Colon (tissue), 2 donors: ENCODE measurements at regions not wholly inside any gene's neighbourhood (a gene's known extent, or its start where the extent isn't known, plus 50 kb on each side); places are given as distances from the start of the nearest gene placed in this dataset.

Experiments
- FAIRE-seq: peaks from 2 replicates; lab custom pipeline; 2012; peaks lifted over from hg19 to GRCh38; lab: Jason Lieb, UNC
- donor health status: control.
- donor health status: control.

- no peak for FAIRE-seq
Observed at GRCh38 chr4:149928507-149928906, 112.9 kb upstream of the IQCM start.

GRCh38 chr4:149931431-149931830 is 115.8 kb upstream of the IQCM start:
- no peak for FAIRE-seq

GRCh38 chr4:149932188-149932587 is 116.5 kb upstream of the IQCM start:
- no peak for FAIRE-seq

- FAIRE-seq = no peak
Observed at GRCh38 chr4:149933120-149933519, 117.5 kb upstream of the IQCM start.

GRCh38 chr4:149933883-149934282 is 118.2 kb upstream of the IQCM start:
- no peak for FAIRE-seq

- no peak for FAIRE-seq
Observed at GRCh38 chr4:149949381-149949780, 128.9 kb upstream of the DCLK2 start.

- FAIRE-seq = no peak
Observed at GRCh38 chr4:149951152-149951900, 126.9 kb upstream of the DCLK2 start.

GRCh38 chr4:149952101-149952500 is 126.1 kb upstream of the DCLK2 start:
- no peak for FAIRE-seq

GRCh38 chr4:149952716-149953115 is 125.5 kb upstream of the DCLK2 start:
- no peak for FAIRE-seq

- FAIRE-seq = no peak
Observed at GRCh38 chr4:149955780-149956390, 122.4 kb upstream of the DCLK2 start.

GRCh38 chr4:149956678-149957077 is 121.6 kb upstream of the DCLK2 start:
- no peak for FAIRE-seq

GRCh38 chr4:149961876-149962597 is 116.2 kb upstream of the DCLK2 start:
- no peak for FAIRE-seq

- no peak for FAIRE-seq
Observed at GRCh38 chr4:149964001-149964796, 114.0 kb upstream of the DCLK2 start.

GRCh38 chr4:149965206-149965605 is 113.0 kb upstream of the DCLK2 start:
- FAIRE-seq = no peak

GRCh38 chr4:149972407-149972806 is 105.8 kb upstream of the DCLK2 start:
- no peak for FAIRE-seq

GRCh38 chr4:149973181-149973580 is 105.1 kb upstream of the DCLK2 start:
- no peak for FAIRE-seq

- FAIRE-seq = no peak
Observed at GRCh38 chr4:149975172-149975571, 103.1 kb upstream of the DCLK2 start.

GRCh38 chr4:149980121-149980682 is 98.0 kb upstream of the DCLK2 start:
- FAIRE-seq = no peak

GRCh38 chr4:149980941-149981340 is 97.3 kb upstream of the DCLK2 start:
- FAIRE-seq = peak; percentile 5

GRCh38 chr4:149983401-149983800 is 94.8 kb upstream of the DCLK2 start:
- no peak for FAIRE-seq

- FAIRE-seq = no peak
Observed at GRCh38 chr4:149983931-149984330, 94.3 kb upstream of the DCLK2 start.

- FAIRE-seq = no peak
Observed at GRCh38 chr4:149985981-149986380, 92.3 kb upstream of the DCLK2 start.
